Body of pancreas (tissue), 4 donors: ENCODE measurements at regions not wholly inside any gene's neighbourhood (a gene's known extent, or its start where the extent isn't known, plus 50 kb on each side); places are given as distances from the start of the nearest gene placed in this dataset.

Experiments used
- ATAC-seq: fragments of 150-250 bp; one replicate; pipeline ENCODE4 v1.9.1; 2016
- DNase-seq, 4 donors: peaks; one replicate each; pipeline ENCODE4 v3.0.0-alpha.2; 2019
- H3K27ac ChIP-seq, 4 donors: fragments of 200-600 bp; sonication (generic); 1 replicate in 3 of 4; 2 replicates in 1 of 4; pipeline versions ENCODE4 v1.5.1 to v1.6.1; 2016 to 2019; ENCODE audit warnings: mild to moderate bottlenecking in 1 of 4, mixed read lengths in 1 of 4, moderate library complexity in 1 of 4
- H3K27me3 ChIP-seq, 2 donors: fragments of 200-600 bp; sonication (generic); one replicate each; pipeline ENCODE4 v1.6.0; 2016; ENCODE audit warnings: mild to moderate bottlenecking in 1 of 2
- H3K36me3 ChIP-seq, 2 donors: fragments of 200-600 bp; sonication (generic); replicated peaks in 1 of 2; 2 replicates each; pipeline ENCODE4 v1.5.1; 2016; ENCODE audit warnings: low read depth in 2 of 2; ENCODE audit not compliant: insufficient read depth in 1 of 2
- H3K4me1 ChIP-seq: fragments of 200-600 bp; sonication (generic); one replicate; pipeline ENCODE4 v1.6.0; 2016
- H3K4me3 ChIP-seq, 2 donors: fragments of 200-600 bp; sonication (generic); 1 replicate in 1 of 2; 2 replicates in 1 of 2; pipeline ENCODE4 v1.5.1; 2016 to 2019
- H3K9me3 ChIP-seq, 3 donors: fragments of 200-600 bp; sonication (generic); 1 replicate in 2 of 3; 2 replicates in 1 of 3; pipeline ENCODE4 v1.5.1; 2016
- POLR2A ChIP-seq, 3 donors: fragments of 450-650 bp; IDR thresholded peaks; one replicate each; pipeline ENCODE4 v1.6.1; 2016; ENCODE audit warnings: antibody characterized with exemption in 3 of 3, mild to moderate bottlenecking in 2 of 3
- WGBS, 2 donors: methylation state at CpG; one replicate each; pipeline ENCODE4 v1.1.5; 2017; 5-methylcytosine and 5-hydroxymethylcytosine counted together
- intact Hi-C: fragments of 100-400 bp; cut with DNase I; formaldehyde crosslinking; loops from one replicate; pipeline ENCODE4 v1.15.1; 2023
- TF ChIP-seq, protein P1 (sequence below), 7 experiments: fragments of 450-650 bp in 4 of 7; fragments of 200-600 bp in 3 of 7; sonication (generic) in 3 of 7; IDR thresholded peaks; one replicate each; pipeline ENCODE4 v1.5.1; 2016 to 2019; ENCODE audit warnings: antibody characterized with exemption in 7 of 7

GRCh38 chr6:16972535-16972934, 129.3 kb upstream of the STMND1 start:
- no peak overlapping the region for H3K27ac ChIP-seq
- ATAC-seq: no peak
- DNase-seq: no peak
- TF ChIP-seq, protein P1, sequence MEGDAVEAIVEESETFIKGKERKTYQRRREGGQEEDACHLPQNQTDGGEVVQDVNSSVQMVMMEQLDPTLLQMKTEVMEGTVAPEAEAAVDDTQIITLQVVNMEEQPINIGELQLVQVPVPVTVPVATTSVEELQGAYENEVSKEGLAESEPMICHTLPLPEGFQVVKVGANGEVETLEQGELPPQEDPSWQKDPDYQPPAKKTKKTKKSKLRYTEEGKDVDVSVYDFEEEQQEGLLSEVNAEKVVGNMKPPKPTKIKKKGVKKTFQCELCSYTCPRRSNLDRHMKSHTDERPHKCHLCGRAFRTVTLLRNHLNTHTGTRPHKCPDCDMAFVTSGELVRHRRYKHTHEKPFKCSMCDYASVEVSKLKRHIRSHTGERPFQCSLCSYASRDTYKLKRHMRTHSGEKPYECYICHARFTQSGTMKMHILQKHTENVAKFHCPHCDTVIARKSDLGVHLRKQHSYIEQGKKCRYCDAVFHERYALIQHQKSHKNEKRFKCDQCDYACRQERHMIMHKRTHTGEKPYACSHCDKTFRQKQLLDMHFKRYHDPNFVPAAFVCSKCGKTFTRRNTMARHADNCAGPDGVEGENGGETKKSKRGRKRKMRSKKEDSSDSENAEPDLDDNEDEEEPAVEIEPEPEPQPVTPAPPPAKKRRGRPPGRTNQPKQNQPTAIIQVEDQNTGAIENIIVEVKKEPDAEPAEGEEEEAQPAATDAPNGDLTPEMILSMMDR (IDR thresholded peaks at IDR 0.05): no peak
- TF ChIP-seq POLR2A (IDR thresholded peaks at IDR 0.05): no peak
- H3K4me3 ChIP-seq: no peak overlapping the region
- no peaks in the 10 kb centered on the region for H3K36me3 ChIP-seq
- no peaks in the 10 kb centered on the region for H3K27me3 ChIP-seq
- H3K9me3 ChIP-seq: no peaks in the 10 kb centered on the region
- intact Hi-C loops: no loop called here
- 92 to 94% methylated on average over 2 of the region's 2 CpGs for WGBS, 2 donors
- H3K4me1 ChIP-seq: no peaks in the 10 kb centered on the region

DNA sequence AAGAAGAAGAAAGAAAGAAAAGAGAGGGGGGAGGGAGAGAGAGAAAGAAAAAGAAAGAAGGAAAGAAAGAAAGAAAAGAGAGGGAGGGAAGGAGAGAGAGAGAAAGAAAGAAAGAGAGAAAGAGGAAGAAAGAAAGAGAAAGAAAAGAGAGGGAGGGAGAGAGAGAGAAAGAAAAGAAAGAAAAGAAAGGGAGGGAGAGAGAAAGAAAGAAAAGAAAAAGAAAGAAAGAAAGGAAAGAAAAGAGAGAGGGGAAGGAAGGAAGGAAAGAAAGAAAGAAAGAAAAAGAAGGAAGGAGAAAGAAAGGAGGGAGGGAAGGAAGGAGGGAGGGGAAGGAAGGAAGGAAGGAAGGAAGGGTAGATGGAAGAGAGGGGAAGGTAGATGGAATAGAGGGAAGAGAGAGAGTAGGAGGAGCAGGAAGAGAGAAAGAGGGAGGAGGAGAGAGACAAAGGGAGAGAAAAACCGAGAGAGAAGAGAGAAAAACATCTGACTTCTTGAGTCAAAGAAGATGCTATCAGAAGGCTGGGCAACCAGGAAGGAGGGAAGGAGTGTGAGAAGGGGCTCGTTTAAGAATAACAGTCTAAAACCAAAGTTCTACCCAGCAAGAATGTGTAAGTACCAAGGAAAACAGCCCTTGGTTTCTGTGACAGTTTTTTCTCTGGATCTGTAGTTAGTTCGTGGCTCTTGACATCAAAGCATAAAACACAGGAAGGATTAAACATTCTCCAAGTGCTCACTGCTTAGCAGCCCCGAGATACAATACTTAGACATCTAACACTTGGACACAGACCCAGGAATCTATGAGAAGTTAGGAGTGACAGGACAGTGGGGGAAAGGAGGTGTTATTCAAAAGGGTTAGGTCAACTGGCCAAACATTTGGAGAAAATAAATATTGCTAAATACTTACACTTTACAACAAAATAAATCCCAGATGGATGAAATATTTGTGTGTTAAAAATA, 131.9 kb upstream of the STMND1 start:
- intact Hi-C loops: no loop called here

GRCh38 chr6:16968101-16968500, 133.7 kb upstream of the STMND1 start:
- ATAC-seq: no peak
- Histone ChIP-seq H3K27ac (no peak overlapping the region), H3K9me3 (no peaks in the 10 kb centered on the region), H3K4me1 (peaks cover 7% of the 10 kb centered on the region), H3K4me3 (no peak overlapping the region), H3K27me3 (no peaks in the 10 kb centered on the region), H3K36me3 (no peaks in the 10 kb centered on the region)
- TF ChIP-seq POLR2A (IDR thresholded peaks at IDR 0.05): no peak
- TF ChIP-seq, protein P1 (IDR thresholded peaks at IDR 0.05): no peak
- DNase-seq: no peak
- WGBS, 2 donors: 83 to 86% methylated on average over 5 of the region's 5 CpGs
- intact Hi-C loops: no loop called here

More for the DNA sequence above, 131.9 kb upstream of the STMND1 start:
- no peak overlapping the region for H3K27ac ChIP-seq
- 26 to 38% methylated on average over 4 of the region's 4 CpGs for WGBS, 2 donors
- H3K36me3 ChIP-seq: no peaks in the 10 kb centered on the region
- H3K27me3 ChIP-seq: no peaks in the 10 kb centered on the region
- no peak overlapping the region for H3K4me3 ChIP-seq
- no peak for DNase-seq
- H3K4me1 ChIP-seq: peaks cover 2% of the 10 kb centered on the region
- TF ChIP-seq POLR2A (IDR thresholded peaks at IDR 0.05): no peak
- TF ChIP-seq, protein P1 (IDR thresholded peaks at IDR 0.05): no peak
- H3K9me3 ChIP-seq: no peaks in the 10 kb centered on the region
- no peak for ATAC-seq

GRCh38 chr6:16967470-16967817, 134.4 kb upstream of the STMND1 start:
- Histone ChIP-seq H3K36me3 (no peaks in the 10 kb centered on the region), H3K4me3 (no peak overlapping the region), H3K27ac (no peak overlapping the region), H3K4me1 (peaks cover 7% of the 10 kb centered on the region), H3K27me3 (no peaks in the 10 kb centered on the region), H3K9me3 (no peaks in the 10 kb centered on the region)
- intact Hi-C loops: no loop called here
- TF ChIP-seq, protein P1 (IDR thresholded peaks at IDR 0.05): no peak
- TF ChIP-seq POLR2A (IDR thresholded peaks at IDR 0.05): no peak
- DNase-seq: no peak
- 52 to 64% methylated on average over 2 of the region's 2 CpGs for WGBS, 2 donors
- no peak for ATAC-seq
